ENCODE measurements at regions not wholly inside any gene's neighbourhood (a gene's known extent, or its start where the extent isn't known, plus 50 kb on each side); places are given as distances from the start of the nearest gene placed in this dataset.

DNA sequence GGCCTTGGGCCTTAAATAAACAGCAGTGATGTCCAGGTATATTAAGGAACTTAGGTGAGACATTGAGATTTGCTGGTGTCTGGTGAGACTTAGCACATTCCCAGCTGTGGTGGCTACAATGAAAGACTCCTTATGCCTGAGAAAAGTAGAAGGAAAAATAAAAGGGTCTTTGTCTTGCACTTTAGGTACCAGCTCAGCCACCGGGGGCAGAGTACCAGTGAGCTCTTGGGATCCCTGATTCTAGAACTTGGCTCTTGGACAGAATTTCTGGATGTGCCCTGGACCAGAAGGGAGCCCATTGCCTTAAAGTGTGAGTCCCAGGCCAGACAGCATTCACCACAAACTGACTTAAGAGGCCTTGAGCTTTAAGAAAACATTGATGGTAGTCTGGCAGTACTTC, 1038.7 kb downstream of the SORCS3 start:
- H3K23ac ChIP-seq (ENCODE audit: low read depth, low read length): no peak overlapping the region
- CTCF ChIA-PET: no interaction called here
- no peak for ATAC-seq (ENCODE audit: low read depth)
- DNase-seq: no peak
- no peak overlapping the region for H2AK9ac ChIP-seq (replicated peaks; ENCODE audit: low read depth, low read length, poor library complexity)
- WGBS, 2 experiments (ENCODE audit: extremely low coverage in 2 of 2, insufficient read length in 1 of 2): no CpG with 5 or more reads among the region's 1 CpG
- no peak overlapping the region for H3K56ac ChIP-seq (ENCODE audit: extremely low read depth, insufficient read depth, low read length)
- in situ Hi-C loops (cut with MboI; ENCODE audit: low sequenced_read_pairs): no loop called here
- H3K4me3 ChIP-seq (ENCODE audit: insufficient read depth, low read depth, low read length): no peak overlapping the region
- no peak overlapping the region for H2BK5ac ChIP-seq (ENCODE audit: low read depth, low read length, poor library complexity, severe bottlenecking)
- no peak overlapping the region for H4K91ac ChIP-seq (ENCODE audit: insufficient read depth, low read depth, low read length)
- H3K9ac ChIP-seq (ENCODE audit: low read depth, low read length): no peak overlapping the region
- POLR2A ChIA-PET (ENCODE audit: unreplicated experiment): no interaction called here
- no peak overlapping the region for H4K5ac ChIP-seq (ENCODE audit: low read depth, low read length)
- H3K18ac ChIP-seq (ENCODE audit: low read depth, low read length): no peak overlapping the region
- H4K8ac ChIP-seq (ENCODE audit: low read depth in 2 of 2, low read length in 2 of 2): no peak overlapping the region
- no peaks in the 10 kb centered on the region for H3K4me1 ChIP-seq (ENCODE audit: control insufficient read depth, insufficient read depth, low read length)
- no peaks in the 10 kb centered on the region for H3K79me1 ChIP-seq (ENCODE audit: low read depth in 1 of 2, low read length in 2 of 2)
- no peak overlapping the region for H2BK20ac ChIP-seq (ENCODE audit: low read depth, low read length)
- no peak overlapping the region for H2BK15ac ChIP-seq (ENCODE audit: low read depth, low read length)
- no peak overlapping the region for H3K4me2 ChIP-seq (ENCODE audit: low read depth, low read length)
- no peaks in the 10 kb centered on the region for H4K20me1 ChIP-seq (ENCODE audit: insufficient read depth, low read length)
- BruUV-seq (replicated peaks): no TSS peak
- intact Hi-C loops (cut with micrococcal nuclease): no loop called here
- no peak for TF ChIP-seq CEBPB (IDR thresholded peaks at IDR 0.05; ENCODE audit: low read depth, low read length)
- no peak for TF ChIP-seq NFE2L2 (IDR thresholded peaks at IDR 0.05; ENCODE audit: low read depth, low read length)
- TF ChIP-seq FOS (IDR thresholded peaks at IDR 0.05; ENCODE audit: low read depth, low read length): no peak
- TF ChIP-seq MAZ (IDR thresholded peaks at IDR 0.05; ENCODE audit: borderline replicate concordance, low read depth, low read length): no peak
- no peak for TF ChIP-seq RCOR1 (IDR thresholded peaks at IDR 0.05; ENCODE audit: insufficient replicate concordance, low read length)
- no peak for TF ChIP-seq SMC3 (IDR thresholded peaks at IDR 0.05; ENCODE audit: low read depth, low read length)
- TF ChIP-seq, protein P1, sequence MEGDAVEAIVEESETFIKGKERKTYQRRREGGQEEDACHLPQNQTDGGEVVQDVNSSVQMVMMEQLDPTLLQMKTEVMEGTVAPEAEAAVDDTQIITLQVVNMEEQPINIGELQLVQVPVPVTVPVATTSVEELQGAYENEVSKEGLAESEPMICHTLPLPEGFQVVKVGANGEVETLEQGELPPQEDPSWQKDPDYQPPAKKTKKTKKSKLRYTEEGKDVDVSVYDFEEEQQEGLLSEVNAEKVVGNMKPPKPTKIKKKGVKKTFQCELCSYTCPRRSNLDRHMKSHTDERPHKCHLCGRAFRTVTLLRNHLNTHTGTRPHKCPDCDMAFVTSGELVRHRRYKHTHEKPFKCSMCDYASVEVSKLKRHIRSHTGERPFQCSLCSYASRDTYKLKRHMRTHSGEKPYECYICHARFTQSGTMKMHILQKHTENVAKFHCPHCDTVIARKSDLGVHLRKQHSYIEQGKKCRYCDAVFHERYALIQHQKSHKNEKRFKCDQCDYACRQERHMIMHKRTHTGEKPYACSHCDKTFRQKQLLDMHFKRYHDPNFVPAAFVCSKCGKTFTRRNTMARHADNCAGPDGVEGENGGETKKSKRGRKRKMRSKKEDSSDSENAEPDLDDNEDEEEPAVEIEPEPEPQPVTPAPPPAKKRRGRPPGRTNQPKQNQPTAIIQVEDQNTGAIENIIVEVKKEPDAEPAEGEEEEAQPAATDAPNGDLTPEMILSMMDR (conservative IDR thresholded peaks at IDR 0.05; ENCODE audit: low read depth, low read length): no peak
- TF ChIP-seq RFX5 (IDR thresholded peaks at IDR 0.05; ENCODE audit: low read depth, low read length): no peak
- TF ChIP-seq BHLHE40 (IDR thresholded peaks at IDR 0.05; ENCODE audit: low read depth, low read length): no peak
- TF ChIP-seq RAD21 (IDR thresholded peaks at IDR 0.05; ENCODE audit: low read length): no peak
- TF ChIP-seq CHD1 (IDR thresholded peaks at IDR 0.05; ENCODE audit: low read depth, low read length): no peak
- TF ChIP-seq, protein P2, sequence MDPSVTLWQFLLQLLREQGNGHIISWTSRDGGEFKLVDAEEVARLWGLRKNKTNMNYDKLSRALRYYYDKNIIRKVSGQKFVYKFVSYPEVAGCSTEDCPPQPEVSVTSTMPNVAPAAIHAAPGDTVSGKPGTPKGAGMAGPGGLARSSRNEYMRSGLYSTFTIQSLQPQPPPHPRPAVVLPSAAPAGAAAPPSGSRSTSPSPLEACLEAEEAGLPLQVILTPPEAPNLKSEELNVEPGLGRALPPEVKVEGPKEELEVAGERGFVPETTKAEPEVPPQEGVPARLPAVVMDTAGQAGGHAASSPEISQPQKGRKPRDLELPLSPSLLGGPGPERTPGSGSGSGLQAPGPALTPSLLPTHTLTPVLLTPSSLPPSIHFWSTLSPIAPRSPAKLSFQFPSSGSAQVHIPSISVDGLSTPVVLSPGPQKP (IDR thresholded peaks at IDR 0.05; ENCODE audit: borderline replicate concordance, low read depth, low read length): no peak
- no peak for TF ChIP-seq MAFK (IDR thresholded peaks at IDR 0.05; ENCODE audit: low read depth, low read length)
- no peak for TF ChIP-seq POLR2A (IDR thresholded peaks at IDR 0.05; ENCODE audit: low read depth, low read length)
- no peak overlapping the region for H2AFZ ChIP-seq (replicated peaks; ENCODE audit: low read length, poor library complexity)
- no peaks in the 10 kb centered on the region for H3K36me3 ChIP-seq (ENCODE audit: control insufficient read depth, insufficient read depth, low read length)
- peaks cover 4% of the 10 kb centered on the region for H3K9me3 ChIP-seq (ENCODE audit: control insufficient read depth, insufficient read depth, low read length)
- no peak overlapping the region for H3K14ac ChIP-seq (replicated peaks; ENCODE audit: low read depth, low read length)
- no peaks in the 10 kb centered on the region for H3K9me1 ChIP-seq (ENCODE audit: insufficient read depth, low read length)
- no peak overlapping the region for H2AK5ac ChIP-seq (ENCODE audit: low read depth, low read length)
- H2BK120ac ChIP-seq (ENCODE audit: low read depth, low read length): no peak overlapping the region
- dilution Hi-C loops (cut with HindIII; ENCODE audit: low sequenced_read_pairs, unreplicated experiment): no loop called here
- no peaks in the 10 kb centered on the region for H3K27me3 ChIP-seq (ENCODE audit: control insufficient read depth, insufficient read depth, low read length)
- H3K27ac ChIP-seq (ENCODE audit: insufficient read depth, low read length): no peak overlapping the region
- no peak overlapping the region for H3K4ac ChIP-seq (ENCODE audit: low read depth, low read length)
